Omental fat pad (tissue), 3 donors: ENCODE measurements at regions not wholly inside any gene's neighbourhood (a gene's known extent, or its start where the extent isn't known, plus 50 kb on each side); places are given as distances from the start of the nearest gene placed in this dataset.

Experiments
- ATAC-seq: fragments of 150-250 bp; one replicate; pipeline ENCODE4 v1.9.1; 2016; ENCODE audit warnings: mild to moderate bottlenecking, moderate library complexity; ENCODE audit not compliant: low FRiP score
- DNase-seq: peaks from one replicate; pipeline ENCODE4 v3.0.0-alpha.2; 2019; ENCODE audit warnings: low spot score
- TF ChIP-seq, protein P1 (sequence below), 3 donors: fragments of 450-650 bp; IDR thresholded peaks; one replicate each; pipeline ENCODE4 v1.5.1; 2016 to 2017; ENCODE audit warnings: antibody characterized with exemption in 3 of 3, mild to moderate bottlenecking in 3 of 3, moderate library complexity in 2 of 3

DNA sequence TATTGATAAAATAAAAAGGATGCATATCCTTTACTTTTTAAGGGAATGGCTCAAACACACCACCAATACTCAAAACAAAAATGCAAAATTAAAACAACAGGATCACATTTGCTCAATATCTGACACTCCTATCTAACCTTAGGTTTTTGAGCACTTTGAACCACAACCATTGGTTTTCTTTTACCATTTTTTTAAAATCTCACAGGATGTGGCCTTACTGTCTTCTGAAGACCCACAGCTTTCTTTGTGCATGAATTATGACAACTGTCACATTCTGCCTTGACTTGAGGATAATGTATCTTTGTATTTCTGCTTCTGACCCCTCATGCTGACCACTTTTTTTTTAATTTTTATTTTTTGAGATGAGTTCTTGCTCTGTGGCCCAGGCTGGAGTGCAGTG, 461.1 kb upstream of the NRP1 start:
- ATAC-seq = no peak
- no peak for DNase-seq
- TF ChIP-seq, protein P1, sequence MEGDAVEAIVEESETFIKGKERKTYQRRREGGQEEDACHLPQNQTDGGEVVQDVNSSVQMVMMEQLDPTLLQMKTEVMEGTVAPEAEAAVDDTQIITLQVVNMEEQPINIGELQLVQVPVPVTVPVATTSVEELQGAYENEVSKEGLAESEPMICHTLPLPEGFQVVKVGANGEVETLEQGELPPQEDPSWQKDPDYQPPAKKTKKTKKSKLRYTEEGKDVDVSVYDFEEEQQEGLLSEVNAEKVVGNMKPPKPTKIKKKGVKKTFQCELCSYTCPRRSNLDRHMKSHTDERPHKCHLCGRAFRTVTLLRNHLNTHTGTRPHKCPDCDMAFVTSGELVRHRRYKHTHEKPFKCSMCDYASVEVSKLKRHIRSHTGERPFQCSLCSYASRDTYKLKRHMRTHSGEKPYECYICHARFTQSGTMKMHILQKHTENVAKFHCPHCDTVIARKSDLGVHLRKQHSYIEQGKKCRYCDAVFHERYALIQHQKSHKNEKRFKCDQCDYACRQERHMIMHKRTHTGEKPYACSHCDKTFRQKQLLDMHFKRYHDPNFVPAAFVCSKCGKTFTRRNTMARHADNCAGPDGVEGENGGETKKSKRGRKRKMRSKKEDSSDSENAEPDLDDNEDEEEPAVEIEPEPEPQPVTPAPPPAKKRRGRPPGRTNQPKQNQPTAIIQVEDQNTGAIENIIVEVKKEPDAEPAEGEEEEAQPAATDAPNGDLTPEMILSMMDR (IDR thresholded peaks at IDR 0.05) = no peak

DNA sequence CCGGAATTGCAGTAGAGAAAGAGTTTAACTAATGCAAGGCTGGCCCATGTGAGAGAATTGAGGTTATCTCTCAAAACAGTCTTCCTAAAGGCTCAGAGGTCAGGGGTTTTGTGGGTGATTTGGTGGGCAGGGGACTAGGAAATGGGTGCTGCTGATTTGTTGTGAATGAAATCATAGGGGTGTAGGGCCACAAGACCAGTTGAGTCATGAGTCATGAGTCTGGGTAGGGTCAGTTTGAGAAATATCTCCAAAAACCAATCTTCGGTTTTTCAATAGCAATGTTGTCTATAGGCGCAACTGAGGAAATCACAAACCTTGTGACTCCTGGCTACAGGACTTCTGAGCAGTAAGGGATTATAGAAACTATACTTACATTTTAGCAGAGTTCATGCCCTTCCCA, 460.0 kb upstream of the NRP1 start:
- no peak for ATAC-seq
- DNase-seq = no peak
- TF ChIP-seq, protein P1 (IDR thresholded peaks at IDR 0.05) = no peak

DNA sequence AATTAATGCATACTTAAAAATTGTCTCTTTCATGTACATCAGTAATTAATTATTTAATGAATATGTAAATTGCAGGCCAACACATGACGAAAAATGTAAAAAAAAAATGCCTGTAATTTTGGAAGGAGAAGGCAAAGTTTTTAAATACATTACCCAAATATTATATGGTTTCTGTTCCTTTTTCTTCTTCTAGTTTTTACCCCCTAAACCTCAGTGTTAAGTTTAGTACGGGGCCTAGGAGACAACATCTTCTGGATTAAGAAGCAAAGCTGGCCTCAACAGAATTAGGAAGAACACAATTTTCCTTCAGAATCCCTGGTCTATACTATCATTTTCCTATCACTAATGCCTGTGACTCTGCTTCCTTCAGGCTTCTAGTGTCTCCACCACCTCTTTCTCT, 459.3 kb upstream of the NRP1 start:
- ATAC-seq = no peak
- DNase-seq = no peak
- TF ChIP-seq, protein P1 (IDR thresholded peaks at IDR 0.05) = no peak

DNA sequence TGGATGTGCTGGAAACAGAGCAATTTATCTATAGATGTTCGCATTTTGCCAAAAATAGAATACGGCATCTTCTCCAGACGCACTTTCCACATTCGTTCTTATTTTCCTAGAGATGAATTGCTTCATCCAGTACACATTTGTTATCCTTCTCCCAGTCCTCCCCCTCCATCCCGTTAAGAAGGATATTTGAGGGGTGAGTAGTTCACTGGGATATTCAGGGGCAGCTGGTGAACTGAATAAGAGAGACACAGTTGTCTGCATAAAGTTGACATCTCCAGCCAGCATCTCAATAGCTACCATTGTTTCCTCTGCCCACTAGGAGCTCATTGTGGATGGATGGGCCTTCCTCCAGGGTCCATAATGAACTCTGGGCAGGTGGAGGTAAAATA, 456.8 kb upstream of the NRP1 start:
- TF ChIP-seq, protein P1 (IDR thresholded peaks at IDR 0.05) = no peak
- DNase-seq (no peak), ATAC-seq (no peak)

DNA sequence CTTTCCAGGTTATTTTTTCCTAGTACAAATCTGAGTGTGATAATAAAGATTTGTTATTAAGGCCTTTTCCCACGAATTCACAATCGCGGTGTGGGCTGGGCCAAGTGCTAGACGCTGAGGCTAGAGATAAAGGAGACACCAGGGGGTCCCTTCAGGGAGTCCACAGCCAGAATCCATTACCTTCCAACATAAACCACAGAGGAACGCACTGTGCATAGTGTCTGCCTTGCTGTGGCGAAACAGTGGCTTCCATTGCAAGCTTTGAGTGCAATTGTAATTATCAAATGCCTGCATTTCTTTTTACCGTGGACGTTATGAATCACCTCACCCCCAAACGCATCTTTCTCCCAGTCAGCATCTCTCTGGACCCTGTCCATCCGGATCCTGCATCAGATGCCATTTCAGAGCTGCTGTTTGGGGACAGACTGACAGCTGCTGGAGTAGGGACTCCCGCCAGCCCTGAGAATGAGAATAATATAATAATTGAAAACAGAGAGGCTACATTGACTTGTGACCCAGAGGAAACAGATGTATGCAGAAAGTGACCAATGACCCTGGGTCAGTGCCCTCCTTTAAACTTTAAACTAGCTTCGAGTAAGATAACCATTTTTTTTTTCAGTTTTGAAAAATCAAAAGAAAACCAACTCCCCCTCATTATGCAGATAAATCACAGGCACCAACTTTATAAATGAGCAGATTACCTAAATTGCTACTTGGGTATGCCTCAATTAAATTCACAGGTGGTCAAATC, 456.2 kb upstream of the NRP1 start:
- TF ChIP-seq, protein P1 (IDR thresholded peaks at IDR 0.05) = no peak
- ATAC-seq = no peak
- DNase-seq = no peak

DNA sequence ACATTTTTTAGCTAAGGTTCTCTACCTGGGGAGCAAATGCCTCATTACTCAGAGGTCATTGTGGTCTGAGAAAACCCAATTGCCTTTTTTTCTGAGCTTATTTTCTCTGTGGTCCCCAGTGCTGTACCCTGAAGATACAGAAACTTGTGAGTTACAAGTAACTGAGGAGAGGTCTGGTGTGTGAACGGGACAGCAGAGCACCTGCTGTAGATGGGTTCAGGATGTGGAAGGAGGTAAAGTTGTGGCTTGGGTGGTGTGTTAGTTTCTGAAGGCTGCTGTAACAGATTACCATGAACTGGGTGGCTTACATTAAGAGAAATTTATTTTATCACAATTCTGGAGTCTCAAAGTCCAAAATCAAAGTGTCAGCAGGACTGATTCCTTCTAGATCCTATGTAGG, 449.1 kb upstream of the NRP1 start:
- TF ChIP-seq, protein P1 (IDR thresholded peaks at IDR 0.05) = no peak
- DNase-seq = no peak
- no peak for ATAC-seq

DNA sequence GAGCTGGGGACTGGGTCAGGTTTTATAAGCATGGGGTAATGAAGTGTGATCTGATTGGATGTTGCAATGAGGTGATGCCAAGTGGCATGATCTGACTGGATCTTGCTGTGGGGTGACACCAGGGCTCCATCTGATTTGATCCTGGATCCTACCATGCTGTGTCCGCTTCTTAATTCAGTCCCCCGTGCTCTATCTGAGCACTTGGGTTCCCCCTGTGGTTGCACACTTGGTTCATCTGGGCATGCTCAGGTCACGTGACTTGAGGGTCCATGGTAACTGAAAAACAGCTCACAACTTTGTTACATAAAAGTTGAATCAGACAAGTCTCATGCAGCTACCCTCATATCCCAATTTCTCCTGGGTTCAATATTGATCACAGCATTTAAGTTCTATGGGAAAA, 448.6 kb upstream of the NRP1 start:
- DNase-seq (no peak), ATAC-seq (no peak)
- TF ChIP-seq, protein P1 (IDR thresholded peaks at IDR 0.05) = no peak
